Hepatocyte (in vitro differentiated cells): ENCODE measurements at regions not wholly inside any gene's neighbourhood (a gene's known extent, or its start where the extent isn't known, plus 50 kb on each side); places are given as distances from the start of the nearest gene placed in this dataset.

Experiments used
- DNase-seq: peaks from one replicate; pipeline ENCODE4 v3.0.0-alpha.2; 2016; ENCODE audit warnings: low spot score
- H2AFZ ChIP-seq: fragments of 200-600 bp; sonication (generic); 2 replicates; pipeline ENCODE4 v1.6.0; 2016; ENCODE audit warnings: antibody characterized with exemption, mild to moderate bottlenecking
- H3K27ac ChIP-seq: fragments of 200-600 bp; sonication (generic); 2 replicates; pipeline ENCODE4 v1.5.1; 2016; ENCODE audit warnings: mild to moderate bottlenecking
- H3K27me3 ChIP-seq: fragments of 200-600 bp; sonication (generic); 2 replicates; pipeline ENCODE4 v1.6.1; 2016
- H3K36me3 ChIP-seq: fragments of 200-600 bp; sonication (generic); replicated peaks from 2 replicates; pipeline ENCODE4 v1.5.1; 2016; ENCODE audit warnings: low read depth; ENCODE audit not compliant: insufficient read depth
- H3K4me1 ChIP-seq: fragments of 200-600 bp; sonication (generic); 2 replicates; pipeline ENCODE4 v1.5.1; 2016; ENCODE audit warnings: mild to moderate bottlenecking, moderate library complexity; ENCODE audit not compliant: insufficient read depth
- H3K4me2 ChIP-seq: fragments of 200-600 bp; sonication (generic); 2 replicates; pipeline ENCODE4 v1.6.0; 2016
- H3K4me3 ChIP-seq: fragments of 200-600 bp; sonication (generic); 2 replicates; pipeline ENCODE4 v1.5.1; 2016; ENCODE audit warnings: mild to moderate bottlenecking
- H3K79me2 ChIP-seq: fragments of 200-600 bp; sonication (generic); 2 replicates; pipeline ENCODE4 v1.6.0; 2017; ENCODE audit warnings: mild to moderate bottlenecking
- H3K9me2 ChIP-seq: fragments of 200-600 bp; sonication (generic); replicated peaks from 2 replicates; pipeline ENCODE4 v1.6.0; 2017; ENCODE audit warnings: mild to moderate bottlenecking; ENCODE audit not compliant: insufficient read depth
- H3K9me3 ChIP-seq: fragments of 200-600 bp; sonication (generic); 2 replicates; pipeline ENCODE4 v1.5.1; 2016; ENCODE audit warnings: low read depth, mild to moderate bottlenecking
- H4K20me1 ChIP-seq: fragments of 200-600 bp; sonication (generic); 2 replicates; pipeline ENCODE4 v1.6.0; 2016; ENCODE audit warnings: mild to moderate bottlenecking; ENCODE audit not compliant: insufficient read depth, poor library complexity, severe bottlenecking
- EZH2 ChIP-seq: fragments of 200-600 bp; sonication (generic); IDR thresholded peaks from 2 replicates; pipeline ENCODE4 v1.6.1; 2016; ENCODE audit warnings: antibody characterized with exemption, mild to moderate bottlenecking, borderline replicate concordance
- EZH2phosphoT487 ChIP-seq: fragments of 200-600 bp; sonication (generic); IDR thresholded peaks from one replicate; pipeline ENCODE4 v1.6.1; 2018; ENCODE audit warnings: antibody characterized with exemption, mild to moderate bottlenecking, low read depth, moderate library complexity; ENCODE audit not compliant: unreplicated experiment, severe bottlenecking
- WGBS: methylation state at CpG from one replicate; pipeline ENCODE4 v1.1.6; 2016; ENCODE audit warnings: low lambda C conversion rate; ENCODE audit errors: missing lambda C conversion rate; 5-methylcytosine and 5-hydroxymethylcytosine counted together
- TF ChIP-seq, protein P1 (sequence below): fragments of 200-600 bp; sonication (generic); IDR thresholded peaks from 2 replicates; pipeline ENCODE4 v1.5.1; 2016; ENCODE audit warnings: antibody characterized with exemption, mild to moderate bottlenecking; ENCODE audit not compliant: poor library complexity

DNA sequence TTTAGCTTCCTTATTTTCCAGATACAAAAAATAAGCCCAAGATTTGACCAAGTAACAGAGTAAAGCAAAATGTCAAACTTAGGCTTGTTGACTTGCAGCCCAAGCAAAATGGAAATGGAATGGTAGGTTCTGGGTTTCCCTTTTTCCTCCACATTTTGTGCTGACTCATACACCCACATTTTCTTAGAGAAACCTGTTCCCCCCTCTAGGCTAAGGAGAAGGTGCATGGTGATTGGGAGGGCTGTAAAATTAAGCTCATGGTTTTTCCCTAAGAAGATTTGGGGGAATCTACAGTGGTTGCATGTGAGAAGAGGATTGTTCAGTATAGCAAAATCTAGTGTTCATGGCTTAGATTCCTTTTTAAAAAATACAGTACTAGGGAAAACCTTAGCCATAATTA, 127.4 kb downstream of the ARL4A start:
- Histone ChIP-seq H3K27ac (no peak overlapping the region), H3K4me2 (no peak overlapping the region), H4K20me1 (no peaks in the 10 kb centered on the region), H3K9me3 (no peaks in the 10 kb centered on the region), H2AFZ (no peak overlapping the region), H3K27me3 (no peaks in the 10 kb centered on the region), H3K79me2 (no peaks in the 10 kb centered on the region), H3K36me3 (no peaks in the 10 kb centered on the region), H3K9me2 (no peaks in the 10 kb centered on the region), H3K4me1 (no peaks in the 10 kb centered on the region), H3K4me3 (no peak overlapping the region)
- TF ChIP-seq EZH2 (no peak), EZH2phosphoT487 (no peak)
- TF ChIP-seq, protein P1, sequence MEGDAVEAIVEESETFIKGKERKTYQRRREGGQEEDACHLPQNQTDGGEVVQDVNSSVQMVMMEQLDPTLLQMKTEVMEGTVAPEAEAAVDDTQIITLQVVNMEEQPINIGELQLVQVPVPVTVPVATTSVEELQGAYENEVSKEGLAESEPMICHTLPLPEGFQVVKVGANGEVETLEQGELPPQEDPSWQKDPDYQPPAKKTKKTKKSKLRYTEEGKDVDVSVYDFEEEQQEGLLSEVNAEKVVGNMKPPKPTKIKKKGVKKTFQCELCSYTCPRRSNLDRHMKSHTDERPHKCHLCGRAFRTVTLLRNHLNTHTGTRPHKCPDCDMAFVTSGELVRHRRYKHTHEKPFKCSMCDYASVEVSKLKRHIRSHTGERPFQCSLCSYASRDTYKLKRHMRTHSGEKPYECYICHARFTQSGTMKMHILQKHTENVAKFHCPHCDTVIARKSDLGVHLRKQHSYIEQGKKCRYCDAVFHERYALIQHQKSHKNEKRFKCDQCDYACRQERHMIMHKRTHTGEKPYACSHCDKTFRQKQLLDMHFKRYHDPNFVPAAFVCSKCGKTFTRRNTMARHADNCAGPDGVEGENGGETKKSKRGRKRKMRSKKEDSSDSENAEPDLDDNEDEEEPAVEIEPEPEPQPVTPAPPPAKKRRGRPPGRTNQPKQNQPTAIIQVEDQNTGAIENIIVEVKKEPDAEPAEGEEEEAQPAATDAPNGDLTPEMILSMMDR: no peak
- DNase-seq: no peak

DNA sequence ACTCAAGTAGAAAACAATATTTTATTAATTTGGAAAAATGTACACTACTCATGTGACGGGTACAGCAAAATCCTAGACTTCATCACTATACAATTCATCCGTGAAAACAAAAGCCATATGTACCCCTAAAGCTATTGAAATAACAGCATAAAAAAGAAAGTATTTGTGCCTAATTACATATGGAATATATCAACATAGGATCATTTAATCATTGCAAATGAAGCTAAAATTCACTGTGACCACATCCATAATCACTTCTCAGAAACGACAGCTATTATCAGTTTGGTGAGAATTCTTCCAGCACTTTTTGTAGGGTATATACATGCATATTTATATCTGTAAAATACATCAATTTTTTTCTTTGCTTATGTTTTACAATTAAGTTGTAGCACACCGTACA, 128.0 kb downstream of the ARL4A start:
- no peak for TF ChIP-seq EZH2phosphoT487
- TF ChIP-seq, protein P1: no peak
- H3K4me1 ChIP-seq: no peaks in the 10 kb centered on the region
- no peaks in the 10 kb centered on the region for H3K27me3 ChIP-seq
- H3K9me2 ChIP-seq: no peaks in the 10 kb centered on the region
- no peak for DNase-seq
- no peak overlapping the region for H3K4me2 ChIP-seq
- 81% methylated on average over 4 of the region's 4 CpGs for WGBS
- H3K27ac ChIP-seq: no peak overlapping the region
- no peaks in the 10 kb centered on the region for H4K20me1 ChIP-seq
- H2AFZ ChIP-seq: no peak overlapping the region
- no peaks in the 10 kb centered on the region for H3K36me3 ChIP-seq
- no peaks in the 10 kb centered on the region for H3K79me2 ChIP-seq
- no peak overlapping the region for H3K4me3 ChIP-seq
- no peaks in the 10 kb centered on the region for H3K9me3 ChIP-seq

DNA sequence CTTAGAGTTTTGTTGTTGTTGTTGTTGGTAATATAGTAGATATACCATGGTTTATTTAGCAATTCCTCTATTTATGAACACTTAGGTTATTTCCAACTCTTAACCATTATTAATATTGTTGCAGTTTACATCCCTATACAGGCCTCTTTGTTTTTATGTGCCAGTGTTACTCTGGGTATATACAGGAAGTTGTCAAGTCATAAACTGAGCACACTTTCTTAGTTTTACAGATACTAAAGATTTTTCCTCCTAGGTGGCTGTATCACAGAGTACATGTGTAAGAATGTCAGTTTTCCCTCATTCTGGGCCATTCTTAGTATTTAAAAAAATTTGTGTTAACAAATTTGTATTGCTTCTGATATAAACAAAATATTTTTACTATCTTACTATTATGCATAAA, 128.4 kb downstream of the ARL4A start:
- Histone ChIP-seq H3K9me2 (no peaks in the 10 kb centered on the region), H3K79me2 (no peaks in the 10 kb centered on the region), H3K4me3 (no peak overlapping the region), H3K36me3 (no peaks in the 10 kb centered on the region), H2AFZ (peak overlapping the region; percentile 3), H3K27ac (no peak overlapping the region), H3K4me2 (no peak overlapping the region), H3K9me3 (no peaks in the 10 kb centered on the region), H3K4me1 (no peaks in the 10 kb centered on the region), H4K20me1 (no peaks in the 10 kb centered on the region), H3K27me3 (no peaks in the 10 kb centered on the region)
- DNase-seq: no peak
- TF ChIP-seq EZH2 (no peak), EZH2phosphoT487 (no peak)
- TF ChIP-seq, protein P1: no peak

DNA sequence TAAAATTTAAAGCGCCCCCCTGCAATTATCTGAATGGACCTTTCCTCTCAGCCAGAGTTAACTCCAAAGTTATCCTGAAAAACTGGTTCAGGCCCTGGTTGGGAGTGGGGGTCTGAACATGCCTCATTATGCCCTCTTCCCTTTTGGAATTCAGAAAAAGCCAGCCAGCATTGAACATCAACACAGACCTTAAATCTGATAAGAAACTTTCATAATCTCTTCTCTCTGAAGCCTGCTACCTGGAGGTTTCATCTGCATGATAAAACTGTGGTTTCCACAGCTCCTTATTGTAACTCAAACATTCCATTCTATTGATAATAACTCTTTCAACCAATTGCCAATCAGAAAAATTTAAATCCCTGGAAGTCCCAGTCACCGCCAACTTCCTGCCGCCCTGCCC, 133.3 kb downstream of the ARL4A start:
- no peak overlapping the region for H3K4me2 ChIP-seq
- DNase-seq: no peak
- H3K4me1 ChIP-seq: no peaks in the 10 kb centered on the region
- H3K27ac ChIP-seq: no peak overlapping the region
- no peaks in the 10 kb centered on the region for H4K20me1 ChIP-seq
- H2AFZ ChIP-seq: no peak overlapping the region
- TF ChIP-seq, protein P1: no peak
- TF ChIP-seq EZH2phosphoT487 (no peak), EZH2 (no peak)
- no peaks in the 10 kb centered on the region for H3K79me2 ChIP-seq
- no peaks in the 10 kb centered on the region for H3K27me3 ChIP-seq
- no peaks in the 10 kb centered on the region for H3K9me2 ChIP-seq
- H3K4me3 ChIP-seq: no peak overlapping the region
- 91% methylated on average over 3 of the region's 3 CpGs for WGBS
- H3K36me3 ChIP-seq: no peaks in the 10 kb centered on the region
- H3K9me3 ChIP-seq: no peaks in the 10 kb centered on the region
